Prostate gland (tissue), 2 donors: ENCODE measurements at regions not wholly inside any gene's neighbourhood (a gene's known extent, or its start where the extent isn't known, plus 50 kb on each side); places are given as distances from the start of the nearest gene placed in this dataset.

Experiments used
- POLR2A ChIP-seq: fragments of 450-650 bp; IDR thresholded peaks from one replicate; pipeline ENCODE4 v1.6.1; 2016; ENCODE audit warnings: antibody characterized with exemption, mild to moderate bottlenecking
- POLR2AphosphoS5 ChIP-seq: sonication (generic); formaldehyde crosslinking; IDR thresholded peaks from one replicate; pipeline ENCODE4 v1.6.1; 2017; ENCODE audit warnings: antibody characterized with exemption
- TF ChIP-seq, protein P1 (sequence below), 4 experiments: fragments of 200-600 bp in 2 of 4; fragments of 450-650 bp in 2 of 4; sonication (generic) in 2 of 4; IDR thresholded peaks; 1 replicate in 3 of 4; 2 replicates in 1 of 4; pipeline ENCODE4 v1.5.1; 2016 to 2019; ENCODE audit warnings: antibody characterized with exemption in 4 of 4, mild to moderate bottlenecking in 2 of 4, moderate library complexity in 2 of 4

GRCh38 chr10:2882628-2883027 lies 184.7 kb upstream of the PFKP start:
- TF ChIP-seq POLR2A (no peak), POLR2AphosphoS5 (no peak)
- TF ChIP-seq, protein P1, sequence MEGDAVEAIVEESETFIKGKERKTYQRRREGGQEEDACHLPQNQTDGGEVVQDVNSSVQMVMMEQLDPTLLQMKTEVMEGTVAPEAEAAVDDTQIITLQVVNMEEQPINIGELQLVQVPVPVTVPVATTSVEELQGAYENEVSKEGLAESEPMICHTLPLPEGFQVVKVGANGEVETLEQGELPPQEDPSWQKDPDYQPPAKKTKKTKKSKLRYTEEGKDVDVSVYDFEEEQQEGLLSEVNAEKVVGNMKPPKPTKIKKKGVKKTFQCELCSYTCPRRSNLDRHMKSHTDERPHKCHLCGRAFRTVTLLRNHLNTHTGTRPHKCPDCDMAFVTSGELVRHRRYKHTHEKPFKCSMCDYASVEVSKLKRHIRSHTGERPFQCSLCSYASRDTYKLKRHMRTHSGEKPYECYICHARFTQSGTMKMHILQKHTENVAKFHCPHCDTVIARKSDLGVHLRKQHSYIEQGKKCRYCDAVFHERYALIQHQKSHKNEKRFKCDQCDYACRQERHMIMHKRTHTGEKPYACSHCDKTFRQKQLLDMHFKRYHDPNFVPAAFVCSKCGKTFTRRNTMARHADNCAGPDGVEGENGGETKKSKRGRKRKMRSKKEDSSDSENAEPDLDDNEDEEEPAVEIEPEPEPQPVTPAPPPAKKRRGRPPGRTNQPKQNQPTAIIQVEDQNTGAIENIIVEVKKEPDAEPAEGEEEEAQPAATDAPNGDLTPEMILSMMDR (IDR thresholded peaks at IDR 0.05) = no peak
